SIG-M5 treated with dmso at 0.1 percent for 504 hours (cell line): ENCODE measurements at regions not wholly inside any gene's neighbourhood (a gene's known extent, or its start where the extent isn't known, plus 50 kb on each side); places are given as distances from the start of the nearest gene placed in this dataset.
"Not testable (repeated sequence)": the region's sequence is repeated elsewhere in the genome, so short reads cannot be mapped to it uniquely, and the experiment has no call there.

Experiments
- DNase-seq: peaks from one replicate; lab custom pipeline; 2025; ENCODE audit not compliant: unreplicated experiment; lab: John Stamatoyannopoulos, UW

GRCh38 chr3:17915341-17915740, 172.9 kb upstream of the TBC1D5 start:
- no peak for DNase-seq

GRCh38 chr3:17913359-17913758, 170.9 kb upstream of the TBC1D5 start:
- no peak for DNase-seq

GRCh38 chr3:17911986-17912760, 169.7 kb upstream of the TBC1D5 start:
- no peak for DNase-seq

GRCh38 chr3:17910922-17911321, 168.5 kb upstream of the TBC1D5 start:
- DNase-seq, result peak; percentile 63

GRCh38 chr3:17909714-17910113, 167.3 kb upstream of the TBC1D5 start:
- DNase-seq, result no peak

GRCh38 chr3:17908399-17909191, 166.2 kb upstream of the TBC1D5 start:
- no peak for DNase-seq

- peak; percentile 93 for DNase-seq
Observed at GRCh38 chr3:17905996-17906395, 163.6 kb upstream of the TBC1D5 start.

GRCh38 chr3:17901893-17902292, 159.5 kb upstream of the TBC1D5 start:
- DNase-seq, result peak; percentile 93

GRCh38 chr3:17894434-17895060, 152.1 kb upstream of the TBC1D5 start:
- DNase-seq, result peak; percentile 84

- no peak for DNase-seq
Observed at GRCh38 chr3:17891139-17891856, 148.9 kb upstream of the TBC1D5 start.

- DNase-seq, result no peak
Observed at GRCh38 chr3:17885986-17886385, 143.6 kb upstream of the TBC1D5 start.

- DNase-seq, result peak; percentile 45
Observed at GRCh38 chr3:17882981-17883380, 140.6 kb upstream of the TBC1D5 start.

- DNase-seq, result no peak
Observed at GRCh38 chr3:17877299-17877698, 134.9 kb upstream of the TBC1D5 start.

- peak; percentile 79 for DNase-seq
Observed at GRCh38 chr3:17874636-17875035, 132.2 kb upstream of the TBC1D5 start.

GRCh38 chr3:17872457-17872856, 130.0 kb upstream of the TBC1D5 start:
- DNase-seq, result no peak

- DNase-seq, result no peak
Observed at GRCh38 chr3:17865631-17866030, 123.2 kb upstream of the TBC1D5 start.

- DNase-seq, result no peak
Observed at GRCh38 chr3:17861476-17861875, 119.0 kb upstream of the TBC1D5 start.

GRCh38 chr3:17860840-17861471, 118.5 kb upstream of the TBC1D5 start:
- DNase-seq, result not testable (repeated sequence)

GRCh38 chr3:17852217-17852616, 109.8 kb upstream of the TBC1D5 start:
- DNase-seq, result no peak

GRCh38 chr3:17850448-17850847, 108.0 kb upstream of the TBC1D5 start:
- peak; percentile 99 for DNase-seq

- no peak for DNase-seq
Observed at GRCh38 chr3:17848102-17848501, 105.7 kb upstream of the TBC1D5 start.
